NCI-H345 (cell line): ENCODE measurements at regions not wholly inside any gene's neighbourhood (a gene's known extent, or its start where the extent isn't known, plus 50 kb on each side); places are given as distances from the start of the nearest gene placed in this dataset.
A peak's percentile ranks its signal among the peaks of the same experiment; 100 is the strongest.
"Not testable (repeated sequence)": the region's sequence is repeated elsewhere in the genome, so short reads cannot be mapped to it uniquely, and the experiment has no call there.

Experiments used
- DNase-seq: peaks from one replicate; lab custom pipeline; 2025; lab: John Stamatoyannopoulos, UW

- peak; percentile 86 for DNase-seq
Observed at GRCh38 chr17:47066841-47067682, 88.0 kb upstream of the RPRML start.

- no peak for DNase-seq
Observed at GRCh38 chr17:47066095-47066494, 87.0 kb upstream of the RPRML start.

DNA sequence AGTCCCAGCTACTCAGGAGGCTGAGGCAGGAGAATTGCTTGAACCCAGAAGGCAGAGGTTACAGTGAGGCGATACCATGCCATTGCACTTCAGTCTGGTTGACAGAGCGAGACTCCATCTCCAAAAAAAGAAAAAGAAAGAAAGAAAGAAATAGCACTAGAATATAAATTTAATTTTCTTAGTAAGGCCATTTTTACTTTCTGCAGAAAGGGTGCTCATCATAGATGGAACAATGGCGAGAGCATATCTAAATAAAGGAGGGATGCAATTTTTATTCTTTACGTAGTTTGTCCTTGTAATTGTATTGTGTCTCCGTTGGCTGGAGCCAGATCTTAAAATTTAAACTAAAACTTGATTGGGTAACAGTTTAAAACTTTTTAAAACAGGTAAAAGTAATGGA is 85.6 kb upstream of the RPRML start:
- DNase-seq = no peak

DNA sequence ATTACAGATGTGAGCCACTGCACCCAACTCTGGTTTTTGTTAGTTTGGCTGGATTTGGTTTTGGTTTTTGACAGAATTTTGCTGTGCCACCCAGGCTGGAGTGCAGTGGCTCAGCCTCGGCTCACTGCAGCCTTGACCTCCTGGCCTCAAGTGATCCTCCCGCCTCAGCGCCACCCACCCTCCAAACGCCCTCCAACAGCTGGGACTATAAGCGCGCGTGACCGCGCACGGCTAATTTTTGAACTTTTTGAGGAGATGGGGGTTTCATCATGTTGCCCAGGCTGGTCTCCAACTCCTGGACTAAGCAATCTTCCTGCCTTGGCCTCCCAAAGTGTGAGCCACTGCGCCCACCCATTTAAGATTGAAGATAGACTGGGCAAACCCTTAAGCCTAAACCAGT is 84.4 kb upstream of the RPRML start:
- DNase-seq = no peak

GRCh38 chr17:47062851-47063250 is 83.8 kb upstream of the RPRML start:
- not testable (repeated sequence) for DNase-seq

DNA sequence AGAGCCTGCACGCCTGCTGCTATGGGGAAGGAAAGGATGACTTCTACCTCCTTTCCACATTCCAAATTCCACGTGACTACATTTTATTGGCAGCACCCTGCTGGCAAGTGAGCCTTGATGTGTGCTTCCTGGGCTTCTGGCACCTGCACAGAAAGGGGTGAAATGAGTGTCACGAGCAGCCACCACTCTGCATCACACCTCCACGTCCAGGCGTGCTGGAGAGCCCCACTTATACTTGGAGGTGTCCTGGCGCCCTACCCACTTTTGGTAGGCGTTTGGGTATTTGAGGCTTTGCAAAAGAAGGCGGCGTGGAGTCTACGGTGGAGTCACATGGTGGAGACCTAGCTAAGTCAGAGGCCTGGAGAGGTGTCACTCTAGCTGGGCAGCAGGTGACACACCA is 81.0 kb upstream of the RPRML start:
- DNase-seq = not testable (repeated sequence)

- no peak for DNase-seq
Observed at GRCh38 chr17:47057830-47058229, 78.8 kb upstream of the RPRML start.

DNA sequence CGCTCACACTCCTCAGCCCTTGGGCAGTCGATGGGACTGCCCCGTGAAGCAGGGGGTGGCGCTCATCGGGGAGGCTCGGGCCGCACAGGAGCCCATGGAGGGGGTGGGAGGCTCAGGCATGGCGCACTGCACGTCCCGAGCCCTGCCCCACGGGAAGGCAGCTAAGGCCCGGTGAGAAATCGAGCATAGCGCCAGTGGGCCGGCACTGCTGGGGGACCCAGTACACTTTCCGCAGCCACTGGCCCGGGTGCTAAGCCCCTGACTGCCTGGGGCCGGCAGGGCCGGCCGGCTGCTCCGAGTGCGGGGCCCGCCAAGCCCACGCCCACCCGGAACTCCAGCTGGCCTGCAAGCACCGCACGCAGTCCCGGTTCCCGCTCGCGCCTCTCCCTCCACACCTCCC is 78.2 kb upstream of the RPRML start:
- DNase-seq = not testable (repeated sequence)

DNA sequence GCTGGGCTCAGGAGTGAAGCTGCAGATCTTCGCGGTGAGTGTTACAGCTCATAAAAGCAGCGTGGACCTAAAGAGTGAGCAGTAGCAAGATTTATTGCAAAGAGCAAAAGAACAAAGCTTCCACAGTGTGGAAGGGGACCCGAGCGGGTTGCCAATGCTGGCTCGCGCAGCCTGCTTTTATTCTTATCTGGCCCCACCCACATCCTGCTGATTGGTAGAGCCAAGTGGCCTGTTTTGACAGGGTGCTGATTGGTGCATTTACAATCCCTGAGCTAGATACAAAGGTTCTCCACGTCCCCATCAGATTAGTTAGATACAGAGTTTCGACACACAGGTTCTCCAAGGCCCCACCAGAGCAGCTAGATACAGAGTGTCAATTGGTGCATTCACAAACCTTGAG is 77.6 kb upstream of the RPRML start:
- not testable (repeated sequence) for DNase-seq
